AG08396 (cell line): ENCODE measurements at regions not wholly inside any gene's neighbourhood (a gene's known extent, or its start where the extent isn't known, plus 50 kb on each side); places are given as distances from the start of the nearest gene placed in this dataset.
"Not testable (repeated sequence)": the region's sequence is repeated elsewhere in the genome, so short reads cannot be mapped to it uniquely, and the experiment has no call there.

Experiments
- DNase-seq: peaks from one replicate; pipeline ENCODE4 v3.0.0; 2012; ENCODE audit warnings: low spot score, mixed read lengths

DNA sequence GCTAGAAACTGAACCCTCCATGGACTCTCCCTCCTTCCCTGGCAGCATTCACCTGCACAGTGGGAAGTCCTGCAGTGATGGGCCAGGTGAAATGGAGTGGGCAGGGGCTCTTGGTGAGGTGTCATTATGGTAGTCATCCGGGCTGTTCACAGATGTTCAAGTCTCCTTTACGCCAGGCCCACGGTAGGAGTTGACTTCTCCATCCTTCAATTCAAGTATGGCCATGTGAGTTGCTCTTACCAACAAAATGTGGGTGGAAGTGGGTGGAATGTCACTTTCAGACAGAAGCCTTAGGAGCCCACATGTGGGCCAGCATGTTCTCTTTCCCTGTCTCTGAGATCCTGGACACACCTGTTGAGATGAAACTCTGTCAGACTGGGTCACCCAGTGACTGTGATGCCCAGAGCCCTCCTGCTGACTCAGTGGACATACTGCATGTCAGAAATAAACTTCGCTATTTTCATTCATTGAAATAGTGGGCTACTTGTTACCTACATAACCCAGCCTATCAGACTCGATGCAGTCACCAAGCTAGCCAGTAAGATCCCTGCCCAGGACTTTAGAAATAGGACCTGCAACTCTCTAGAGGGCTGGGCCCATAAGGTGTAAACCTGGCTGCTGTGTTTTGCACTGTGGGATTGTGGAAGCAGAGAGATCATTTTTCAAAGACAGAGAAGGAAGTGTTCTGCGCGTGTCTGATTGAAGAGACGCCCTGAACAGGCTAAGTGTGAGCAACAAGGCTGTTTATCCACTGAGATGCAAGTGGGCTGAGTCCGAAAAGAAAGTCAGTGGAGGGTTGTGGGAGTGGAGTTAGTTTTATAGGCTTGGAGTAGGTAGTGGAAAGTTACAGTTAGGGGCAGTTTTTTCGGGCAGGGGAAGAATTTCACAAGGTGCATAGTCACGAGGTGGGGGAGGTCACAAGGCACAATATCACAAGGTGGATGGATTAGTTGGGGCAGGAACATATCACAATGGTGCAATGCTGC, 174.4 kb downstream of the TRIM43 start:
- DNase-seq: not testable (repeated sequence)

DNA sequence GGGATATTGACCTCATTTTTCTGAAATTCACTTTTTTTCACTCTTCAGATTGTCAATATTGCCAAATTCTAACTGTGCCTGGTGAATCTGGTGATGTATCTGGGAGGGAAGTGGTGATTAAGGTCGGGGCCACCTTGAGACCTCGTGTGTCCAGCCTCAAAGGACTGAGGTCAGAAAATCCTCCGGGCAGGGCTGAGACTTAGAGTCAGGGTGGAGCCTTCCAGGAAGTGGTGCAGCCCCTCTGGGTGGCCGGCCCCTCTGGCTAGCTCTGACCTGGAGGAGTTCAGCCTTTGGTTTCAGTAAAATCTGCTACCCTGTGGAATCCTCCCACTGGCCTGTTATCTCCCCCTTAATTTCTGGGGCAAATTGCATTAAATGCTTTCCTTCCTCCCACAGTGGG, 175.7 kb downstream of the TRIM43 start:
- DNase-seq: not testable (repeated sequence)

DNA sequence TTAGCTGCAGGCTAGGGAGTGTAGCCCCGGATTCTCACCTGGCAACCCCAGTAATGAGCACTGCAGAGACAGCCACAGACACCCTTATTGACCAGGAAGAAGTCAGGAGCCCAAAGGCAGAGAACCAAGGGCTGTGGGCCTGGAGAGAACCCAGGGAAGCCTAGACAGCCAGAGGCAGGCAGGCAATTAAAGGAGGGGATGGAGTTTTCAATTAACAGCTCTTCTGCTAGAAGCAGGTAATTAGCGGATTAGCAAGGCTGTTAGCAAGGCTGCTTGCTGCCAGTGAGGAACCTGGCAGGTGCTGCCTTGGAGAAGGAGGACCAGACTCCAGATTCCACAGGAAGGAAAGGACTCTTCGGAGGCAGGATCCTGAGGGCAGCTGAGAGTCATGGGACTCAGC, 176.1 kb downstream of the TRIM43 start:
- DNase-seq: not testable (repeated sequence)

DNA sequence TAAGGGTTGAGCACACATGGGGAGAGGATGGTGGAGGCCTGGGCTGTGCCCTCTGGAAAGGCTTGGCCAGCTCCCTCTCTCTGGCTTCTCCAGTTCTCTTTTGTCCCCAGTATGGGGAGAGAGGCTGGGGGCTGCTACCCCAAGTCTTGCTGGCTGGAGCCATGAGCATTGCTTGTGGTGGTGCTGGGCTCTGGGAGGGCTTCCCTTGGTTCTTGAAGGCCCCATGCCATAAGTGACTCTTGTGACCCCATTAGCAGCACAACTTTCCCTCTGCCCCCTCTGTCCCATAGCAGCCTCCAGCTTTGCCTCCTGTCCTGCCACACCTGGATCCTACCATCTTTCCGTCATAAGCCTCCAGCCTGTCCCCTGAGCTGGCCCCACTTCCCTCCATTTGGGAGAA, 177.5 kb downstream of the TRIM43 start:
- not testable (repeated sequence) for DNase-seq

DNA sequence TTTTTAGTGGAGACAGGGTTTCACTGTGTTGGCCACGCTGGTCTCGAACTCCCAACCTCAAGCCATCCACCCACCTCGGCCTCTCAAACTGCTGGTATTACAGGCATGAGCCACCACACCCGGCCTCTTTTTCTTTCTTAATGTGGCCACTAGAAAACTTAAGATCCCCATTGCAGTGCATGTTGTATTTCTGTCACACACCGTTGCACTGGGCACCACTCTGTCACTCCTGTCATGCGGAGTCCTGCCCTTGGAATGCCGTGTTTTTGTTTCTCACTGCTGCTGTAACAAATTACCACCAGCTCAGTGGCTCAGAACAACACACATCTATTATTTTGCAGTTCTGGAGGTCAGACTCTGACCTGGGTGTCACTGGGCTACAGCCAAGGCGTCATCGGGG, 178.9 kb downstream of the TRIM43 start:
- DNase-seq: not testable (repeated sequence)

DNA sequence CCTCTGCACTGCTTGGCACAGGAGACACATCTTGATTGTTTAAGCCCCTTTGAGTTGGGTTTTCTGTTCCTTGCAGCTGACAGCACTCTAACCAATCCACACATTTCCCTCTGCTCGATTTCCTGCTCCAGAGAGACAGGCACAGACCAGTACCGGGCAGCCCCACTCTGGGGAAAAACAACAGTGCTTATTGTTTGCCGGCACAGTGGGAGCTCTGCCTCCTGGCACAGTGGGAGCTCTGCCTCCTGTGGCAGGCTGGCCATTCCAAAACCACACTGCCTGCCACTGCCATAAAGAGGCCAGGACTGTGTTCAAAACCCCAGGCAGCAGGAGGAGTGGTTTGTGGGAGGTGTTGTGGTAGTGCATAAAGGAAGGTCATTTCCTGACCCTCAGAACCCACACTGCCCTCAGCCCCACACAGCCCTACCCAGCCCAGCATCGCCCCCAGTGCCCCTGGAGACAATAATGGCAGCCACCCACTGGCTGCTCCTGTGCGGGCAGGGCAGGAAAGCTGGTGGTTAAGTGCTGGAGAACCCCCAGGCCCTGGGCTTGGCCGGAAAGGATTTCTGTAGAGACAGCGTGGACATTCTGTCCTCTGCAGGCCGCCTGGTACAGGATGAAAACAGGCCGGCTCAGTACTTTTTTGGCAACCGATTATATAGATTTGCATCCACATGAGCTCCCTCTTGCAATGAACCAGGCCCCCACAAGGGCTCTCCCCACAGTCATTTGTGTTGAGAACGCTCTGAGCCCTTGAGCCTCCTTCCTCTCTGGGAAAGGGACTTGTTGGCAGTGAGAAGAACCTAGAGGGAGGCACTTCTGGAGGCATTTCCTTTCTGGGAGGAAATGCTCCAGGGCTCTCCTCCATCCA, 182.8 kb downstream of the TRIM43 start:
- DNase-seq: not testable (repeated sequence)

DNA sequence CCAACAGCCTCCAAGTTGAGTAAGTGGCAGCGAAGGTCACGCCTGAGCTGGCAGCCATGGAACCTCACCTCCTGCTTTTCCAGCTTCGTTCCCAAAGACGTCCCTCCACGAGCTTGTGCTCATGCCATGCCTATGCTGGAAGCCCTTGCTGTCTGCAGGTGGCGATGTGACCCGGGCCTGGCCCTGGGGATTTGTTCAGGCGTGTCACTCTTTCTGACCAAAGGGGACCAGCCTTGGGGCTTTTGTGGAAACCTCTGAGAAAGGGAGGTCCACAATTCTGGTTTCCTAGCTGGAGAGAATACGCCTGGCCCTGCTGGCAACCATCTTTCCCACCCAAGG, 183.4 kb downstream of the TRIM43 start:
- DNase-seq: not testable (repeated sequence)
